Endodermal cell (in vitro differentiated cells): ENCODE measurements at regions not wholly inside any gene's neighbourhood (a gene's known extent, or its start where the extent isn't known, plus 50 kb on each side); places are given as distances from the start of the nearest gene placed in this dataset.

Source experiments
- DNase-seq: peaks from one replicate; pipeline ENCODE4 v3.0.0-alpha.2; 2017
- H3K27ac ChIP-seq: 2 replicates; pipeline ENCODE4 v1.5.1; 2013; ENCODE audit warnings: mild to moderate bottlenecking, low read depth, low read length, moderate library complexity
- H3K27me3 ChIP-seq: 2 replicates; pipeline ENCODE4 v1.6.1; 2013; ENCODE audit warnings: mild to moderate bottlenecking, low read length, moderate library complexity; ENCODE audit not compliant: insufficient read depth, control insufficient read depth, poor library complexity, severe bottlenecking
- H3K36me3 ChIP-seq: 2 replicates; pipeline ENCODE4 v1.7.0; 2013; ENCODE audit warnings: mild to moderate bottlenecking, low read length, moderate library complexity; ENCODE audit not compliant: control insufficient read depth, insufficient read depth
- H3K4me1 ChIP-seq: one replicate; pipeline ENCODE4 v1.7.0; 2013; ENCODE audit warnings: low read length; ENCODE audit not compliant: control insufficient read depth, insufficient read depth
- H3K4me3 ChIP-seq: 2 replicates; pipeline ENCODE4 v1.5.1; 2013; ENCODE audit warnings: mild to moderate bottlenecking, low read length, moderate library complexity
- H3K9ac ChIP-seq: 2 replicates; pipeline ENCODE4 v1.6.1; 2013; ENCODE audit warnings: mild to moderate bottlenecking, low read length, moderate library complexity; ENCODE audit not compliant: poor library complexity, severe bottlenecking; ENCODE audit errors: extremely low read depth
- H3K9me3 ChIP-seq: 2 replicates; pipeline ENCODE4 v1.6.1; 2013; ENCODE audit warnings: mild to moderate bottlenecking, low read length, moderate library complexity; ENCODE audit not compliant: control insufficient read depth
- H3K27ac Mint-ChIP-seq: 2 replicates; pipeline ENCODE4 v1.8.0; 2020; ENCODE audit warnings: mixed read lengths
- H3K27me3 Mint-ChIP-seq: 2 replicates; pipeline ENCODE4 v1.8.0; 2021; ENCODE audit warnings: mild to moderate bottlenecking, mixed read lengths; ENCODE audit not compliant: insufficient read depth
- H3K36me3 Mint-ChIP-seq: 2 replicates; pipeline ENCODE4 v1.8.0; 2020; ENCODE audit warnings: low read depth, mixed read lengths
- H3K4me1 Mint-ChIP-seq: 2 replicates; pipeline ENCODE4 v1.8.0; 2020; ENCODE audit warnings: mixed read lengths
- H3K4me3 Mint-ChIP-seq: 2 replicates; pipeline ENCODE4 v1.8.0; 2020; ENCODE audit warnings: mild to moderate bottlenecking, moderate library complexity, mixed read lengths
- H3K9me3 Mint-ChIP-seq: 2 replicates; pipeline ENCODE4 v1.8.0; 2020; ENCODE audit warnings: mild to moderate bottlenecking, mixed read lengths
- CTCF ChIP-seq: fragments of 200-600 bp; sonication (generic); conservative IDR thresholded peaks from 2 replicates; pipeline ENCODE4 v1.5.0; 2021; ENCODE audit warnings: antibody characterized with exemption, mild to moderate bottlenecking
- WGBS, 2 experiments: methylation state at CpG; one replicate each; pipeline versions ENCODE4 v1.1.5 to v1.1.7; 2013; ENCODE audit warnings: missing lambda C conversion rate in 2 of 2, mixed read lengths in 1 of 2; ENCODE audit not compliant: insufficient coverage in 1 of 2, insufficient read length in 1 of 2; 5-methylcytosine and 5-hydroxymethylcytosine counted together

- Histone ChIP-seq H3K36me3 (no peaks in the 10 kb centered on the region), H3K4me3 (no peak overlapping the region), H3K4me1 (no peaks in the 10 kb centered on the region), H3K27me3 (no peaks in the 10 kb centered on the region), H3K27ac (no peak overlapping the region), H3K9ac (no peak overlapping the region), H3K9me3 (no peaks in the 10 kb centered on the region)
- peaks cover 20% of the 10 kb centered on the region for H3K4me1 Mint-ChIP-seq
- no peaks in the 10 kb centered on the region for H3K36me3 Mint-ChIP-seq
- DNase-seq = no peak
- no peak overlapping the region for H3K4me3 Mint-ChIP-seq
- H3K27me3 Mint-ChIP-seq = no peaks in the 10 kb centered on the region
- no peak overlapping the region for H3K27ac Mint-ChIP-seq
- H3K9me3 Mint-ChIP-seq = no peaks in the 10 kb centered on the region
- no peak for TF ChIP-seq CTCF
- WGBS, 2 experiments = 86% methylated on average over 1 of the region's 1 CpG; no CpG with 5 or more reads in 1 of the 2 experiments
These were observed 322.3 kb downstream of the GBE1 start for GRCh38 chr3:81439108-81439507.

- Histone ChIP-seq H3K4me3 (no peak overlapping the region), H3K9me3 (no peaks in the 10 kb centered on the region), H3K27me3 (no peaks in the 10 kb centered on the region), H3K36me3 (no peaks in the 10 kb centered on the region), H3K27ac (no peak overlapping the region), H3K9ac (no peak overlapping the region), H3K4me1 (no peaks in the 10 kb centered on the region)
- no peak for DNase-seq
- H3K9me3 Mint-ChIP-seq = no peaks in the 10 kb centered on the region
- peaks cover 19% of the 10 kb centered on the region for H3K4me1 Mint-ChIP-seq
- WGBS, 2 experiments = 76 to 92% methylated on average over 2 to 3 of the region's 3 CpGs
- H3K27me3 Mint-ChIP-seq = no peaks in the 10 kb centered on the region
- no peak overlapping the region for H3K4me3 Mint-ChIP-seq
- H3K27ac Mint-ChIP-seq = no peak overlapping the region
- H3K36me3 Mint-ChIP-seq = no peaks in the 10 kb centered on the region
- TF ChIP-seq CTCF = no peak
These were observed 323.8 kb downstream of the GBE1 start for GRCh38 chr3:81437683-81438082.

- H3K27me3 ChIP-seq = no peaks in the 10 kb centered on the region
- no peak for TF ChIP-seq CTCF
- H3K4me1 Mint-ChIP-seq = peaks cover 19% of the 10 kb centered on the region
- no peak overlapping the region for H3K4me3 Mint-ChIP-seq
- H3K9ac ChIP-seq = no peak overlapping the region
- WGBS, 2 experiments = 99% methylated on average over 3 of the region's 3 CpGs; no CpG with 5 or more reads in 1 of the 2 experiments
- no peak overlapping the region for H3K27ac ChIP-seq
- no peaks in the 10 kb centered on the region for H3K9me3 ChIP-seq
- DNase-seq = no peak
- no peak overlapping the region for H3K27ac Mint-ChIP-seq
- no peaks in the 10 kb centered on the region for H3K27me3 Mint-ChIP-seq
- H3K36me3 ChIP-seq = no peaks in the 10 kb centered on the region
- H3K36me3 Mint-ChIP-seq = no peaks in the 10 kb centered on the region
- no peaks in the 10 kb centered on the region for H3K9me3 Mint-ChIP-seq
- no peak overlapping the region for H3K4me3 ChIP-seq
- H3K4me1 ChIP-seq = no peaks in the 10 kb centered on the region
These were observed 325.3 kb downstream of the GBE1 start for GRCh38 chr3:81436182-81436581.
